ENCODE measurements at regions not wholly inside any gene's neighbourhood (a gene's known extent, or its start where the extent isn't known, plus 50 kb on each side); places are given as distances from the start of the nearest gene placed in this dataset.

GRCh38 chr7:131890176-131890575 is 333.7 kb upstream of the PODXL start:
- ATAC-seq (no peak), DNase-seq (no peak)
- intact Hi-C loops (cut with DNase I): no loop called here

- intact Hi-C loops (cut with DNase I): no loop called here
- ATAC-seq: no peak
- DNase-seq: no peak
Measured at GRCh38 chr7:131889572-131890150, 333.2 kb upstream of the PODXL start.

- intact Hi-C loops (cut with DNase I): no loop called here
- no peak for DNase-seq
- ATAC-seq: no peak
Measured at GRCh38 chr7:131883769-131884168, 327.3 kb upstream of the PODXL start.

- DNase-seq: no peak
- ATAC-seq: no peak
- intact Hi-C loops (cut with DNase I): no loop called here
Measured at GRCh38 chr7:131883196-131883595, 326.8 kb upstream of the PODXL start.

- DNase-seq: no peak
Measured at GRCh38 chr7:131882321-131882720, 325.9 kb upstream of the PODXL start.

GRCh38 chr7:131880078-131880477 is 323.6 kb upstream of the PODXL start:
- DNase-seq (no peak), ATAC-seq (no peak)
- intact Hi-C loops (cut with DNase I): no loop called here

More at GRCh38 chr7:131882321-131882720, 325.9 kb upstream of the PODXL start:
- ATAC-seq: no peak
- intact Hi-C loops (cut with DNase I): no loop called here

- intact Hi-C loops (cut with DNase I): no loop called here
Measured at GRCh38 chr7:131879424-131879823, 323.0 kb upstream of the PODXL start.

GRCh38 chr7:131878777-131879176 is 322.3 kb upstream of the PODXL start:
- no peak for ATAC-seq
- intact Hi-C loops (cut with DNase I): no loop called here
- no peak for DNase-seq

More at GRCh38 chr7:131879424-131879823, 323.0 kb upstream of the PODXL start:
- DNase-seq (no peak), ATAC-seq (no peak)

- DNase-seq: no peak
- intact Hi-C loops (cut with DNase I): no loop called here
- no peak for ATAC-seq
Measured at GRCh38 chr7:131873581-131873980, 317.2 kb upstream of the PODXL start.

GRCh38 chr7:131869986-131870385 is 313.6 kb upstream of the PODXL start:
- DNase-seq (no peak), ATAC-seq (no peak)
- intact Hi-C loops (cut with DNase I): no loop called here

- ATAC-seq (no peak), DNase-seq (no peak)
- intact Hi-C loops (cut with DNase I): no loop called here
Measured at GRCh38 chr7:131869169-131869844, 312.9 kb upstream of the PODXL start.

GRCh38 chr7:131867461-131867860 is 311.0 kb upstream of the PODXL start:
- ATAC-seq (no peak), DNase-seq (no peak)
- intact Hi-C loops (cut with DNase I): no loop called here

- ATAC-seq: no peak
- DNase-seq: no peak
- intact Hi-C loops (cut with DNase I): no loop called here
Measured at GRCh38 chr7:131865911-131866310, 309.5 kb upstream of the PODXL start.

GRCh38 chr7:131861620-131862346 is 305.4 kb upstream of the PODXL start:
- intact Hi-C loops (cut with DNase I): no loop called here
- ATAC-seq: peak in 1 of 2 donors; percentile 16

GRCh38 chr7:131859147-131859821 is 302.9 kb upstream of the PODXL start:
- peak; percentile 62 for DNase-seq
- intact Hi-C loops (cut with DNase I): no loop called here
- ATAC-seq: peak; percentile 67 to 93

More at GRCh38 chr7:131861620-131862346, 305.4 kb upstream of the PODXL start:
- no peak for DNase-seq

GRCh38 chr7:131858611-131859010 is 302.2 kb upstream of the PODXL start:
- ATAC-seq: no peak
- no peak for DNase-seq
- intact Hi-C loops (cut with DNase I): no loop called here

- intact Hi-C loops (cut with DNase I): no loop called here
- ATAC-seq (no peak), DNase-seq (no peak)
Measured at GRCh38 chr7:131849472-131849871, 293.0 kb upstream of the PODXL start.

- ATAC-seq: no peak
- intact Hi-C loops (cut with DNase I): no loop called here
- DNase-seq: no peak
Measured at GRCh38 chr7:131848033-131848432, 291.6 kb upstream of the PODXL start.

- ATAC-seq (no peak), DNase-seq (no peak)
- intact Hi-C loops (cut with DNase I): no loop called here
Measured at GRCh38 chr7:131845573-131846314, 289.3 kb upstream of the PODXL start.

All from left cardiac atrium (tissue), 4 donors.